ENCODE measurements at regions not wholly inside any gene's neighbourhood (a gene's known extent, or its start where the extent isn't known, plus 50 kb on each side); places are given as distances from the start of the nearest gene placed in this dataset.

DNA sequence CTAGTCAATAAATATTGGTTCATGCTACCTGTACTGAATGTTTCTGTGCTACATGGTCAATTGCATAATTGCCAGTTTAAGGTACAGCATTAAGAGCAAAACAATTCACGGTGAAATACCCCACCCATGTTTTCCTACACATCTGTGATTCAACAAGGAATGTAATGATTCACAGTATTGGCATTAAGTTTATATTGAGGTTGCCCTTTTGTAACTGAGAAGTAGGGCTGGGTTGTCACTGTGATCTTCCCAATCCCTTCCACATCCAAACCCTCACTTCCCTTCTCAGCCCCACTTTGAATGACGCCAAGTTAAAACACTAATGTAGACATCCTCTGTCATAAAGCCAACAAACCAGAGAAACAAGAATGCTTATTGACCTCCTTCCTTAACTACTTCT, 112.0 kb upstream of the TJP1 start (continued):
- TF ChIP-seq BCL11A (IDR thresholded peaks at IDR 0.05; ENCODE audit: low read depth in 2 of 2, low read length in 2 of 2) = no peak
- no peak for TF ChIP-seq POLR2A (IDR thresholded peaks at IDR 0.05; ENCODE audit: control extremely low read depth in 1 of 2, low read depth in 2 of 2, low read length in 2 of 2)
- no peak for TF ChIP-seq BACH1 (IDR thresholded peaks at IDR 0.05; ENCODE audit: low read length)
- TF ChIP-seq MAFK (IDR thresholded peaks at IDR 0.05; ENCODE audit: low read depth, low read length) = no peak
- no peak for TF ChIP-seq EGR1 (IDR thresholded peaks at IDR 0.05; ENCODE audit: borderline replicate concordance, low read depth, low read length)
- TF ChIP-seq KDM4A (IDR thresholded peaks at IDR 0.05; ENCODE audit: low read depth, low read length, severe bottlenecking) = no peak
- no peak for TF ChIP-seq FOSL1 (IDR thresholded peaks at IDR 0.05; ENCODE audit: insufficient read depth, low read depth, low read length)
- TF ChIP-seq CEBPB (IDR thresholded peaks at IDR 0.05; ENCODE audit: low read depth, low read length) = no peak
